Endothelial cell of umbilical vein (primary cell): ENCODE measurements at regions not wholly inside any gene's neighbourhood (a gene's known extent, or its start where the extent isn't known, plus 50 kb on each side); places are given as distances from the start of the nearest gene placed in this dataset.

ENCODE experiments used
- BruUV-seq: library from RNA; stranded (reverse); fragments of 400-500 nt; replicated peaks from 2 replicates; lab custom pipeline; 2021; lab: Mats Ljungman, UMichigan
- CTCF ChIA-PET: fragments of 300-600, 350-600 bp; sonication (Branson Sonifier 250); formaldehyde crosslinking; loops from one replicate; lab custom pipeline; 2021; ENCODE audit warnings: antibody characterized with exemption, inconsistent platforms; lab: Charles Lee
- POLR2A ChIA-PET: fragments of 300-600, 350-600 bp; sonication (Branson Sonifier 250); formaldehyde crosslinking; loops from one replicate; lab custom pipeline; 2021; ENCODE audit warnings: antibody characterized with exemption, inconsistent platforms; lab: Charles Lee
- DNase-seq: peaks from one replicate; pipeline ENCODE4 v3.0.0-alpha.2; 2011; ENCODE audit warnings: low read depth, low spot score
- FAIRE-seq: peaks from 2 replicates; lab custom pipeline; 2011; peaks lifted over from hg19 to GRCh38; lab: Jason Lieb, UNC
- H2AFZ ChIP-seq: 2 replicates; pipeline ENCODE4 v1.6.0; 2012; ENCODE audit warnings: low read depth, low read length, control low read depth, inconsistent platforms
- H3K27ac ChIP-seq: 2 replicates; pipeline ENCODE4 v1.5.1; 2011; ENCODE audit warnings: low read depth, mild to moderate bottlenecking, control low read depth, low read length, moderate library complexity; ENCODE audit not compliant: insufficient read depth
- H3K27me3 ChIP-seq, 2 experiments: 2 replicates each; pipeline versions ENCODE4 v1.6.0 to v1.6.1; 2011; ENCODE audit warnings: low read length in 2 of 2, mixed read lengths in 1 of 2; ENCODE audit not compliant: control insufficient read depth in 2 of 2, insufficient read depth in 2 of 2
- H3K36me3 ChIP-seq, 2 experiments: 2 replicates in 1 of 2; 3 replicates in 1 of 2; pipeline ENCODE4 v1.5.1; 2011; ENCODE audit warnings: low read length in 2 of 2, mild to moderate bottlenecking in 1 of 2, moderate library complexity in 1 of 2; ENCODE audit not compliant: control insufficient read depth in 2 of 2, insufficient read depth in 2 of 2; ENCODE audit errors: extremely low read depth in 1 of 2
- H3K4me1 ChIP-seq: 3 replicates; pipeline ENCODE4 v1.5.1; 2011; ENCODE audit warnings: mild to moderate bottlenecking, low read length; ENCODE audit not compliant: control insufficient read depth, insufficient read depth; ENCODE audit errors: extremely low read depth
- H3K4me2 ChIP-seq: 2 replicates; pipeline ENCODE4 v1.6.1; 2011; ENCODE audit warnings: low read length, control low read depth, mixed read lengths; ENCODE audit not compliant: insufficient read depth
- H3K4me3 ChIP-seq, 3 experiments: fragments of 200-600 bp in 1 of 3; sonication (generic), shearing (Covaris generic) in 1 of 3; replicated peaks in 1 of 3; 2 replicates each; pipeline ENCODE4 v1.5.1; 2011 to 2016; ENCODE audit warnings: control low read depth in 3 of 3, low read length in 3 of 3, mild to moderate bottlenecking in 2 of 3, inconsistent platforms in 1 of 3, low read depth in 1 of 3, moderate library complexity in 1 of 3; ENCODE audit not compliant: insufficient read depth in 1 of 3
- H3K79me2 ChIP-seq: 2 replicates; pipeline ENCODE4 v1.6.0; 2012; ENCODE audit warnings: low read length, inconsistent platforms; ENCODE audit not compliant: control insufficient read depth, insufficient read depth
- H3K9ac ChIP-seq: replicated peaks from 2 replicates; pipeline ENCODE3; 2011; ENCODE audit warnings: low read length, control low read depth; ENCODE audit not compliant: insufficient read depth; ENCODE audit errors: extremely low read depth
- H3K9me1 ChIP-seq: replicated peaks from 3 replicates; pipeline ENCODE4 v1.6.0; 2011; ENCODE audit warnings: mild to moderate bottlenecking, low read length; ENCODE audit not compliant: control insufficient read depth, insufficient read depth; ENCODE audit errors: extremely low read depth
- H3K9me3 ChIP-seq: replicated peaks from 2 replicates; pipeline ENCODE4 v1.5.1; 2012; ENCODE audit warnings: low read length, inconsistent platforms; ENCODE audit not compliant: control insufficient read depth, insufficient read depth
- H4K20me1 ChIP-seq: replicated peaks from 2 replicates; pipeline ENCODE3; 2011; ENCODE audit warnings: mild to moderate bottlenecking, low read length; ENCODE audit not compliant: control insufficient read depth, insufficient read depth; ENCODE audit errors: extremely low read depth
- EZH2 ChIP-seq: IDR thresholded peaks from 2 replicates; pipeline ENCODE4 v1.6.1; 2012; ENCODE audit warnings: borderline replicate concordance, low read depth, mild to moderate bottlenecking, moderate library complexity, low read length, inconsistent platforms; ENCODE audit not compliant: severe bottlenecking
- FOS ChIP-seq: IDR thresholded peaks from 2 replicates; pipeline ENCODE4 v1.6.1; 2011; ENCODE audit warnings: mild to moderate bottlenecking, low read length, moderate library complexity, borderline replicate concordance; ENCODE audit not compliant: insufficient read depth
- GATA2 ChIP-seq: IDR thresholded peaks from 2 replicates; pipeline ENCODE4 v1.7.0; 2011; ENCODE audit warnings: low read depth, mild to moderate bottlenecking, moderate library complexity, mixed read lengths, low read length; ENCODE audit not compliant: insufficient read length, insufficient read depth
- JUN ChIP-seq: IDR thresholded peaks from 2 replicates; pipeline ENCODE4 v1.6.1; 2011; ENCODE audit warnings: borderline replicate concordance, low read depth; ENCODE audit not compliant: insufficient read length, insufficient read depth
- MYC ChIP-seq: IDR thresholded peaks from one replicate; pipeline ENCODE4 v1.6.1; 2011; ENCODE audit warnings: mild to moderate bottlenecking, low read depth, low read length
- POLR2A ChIP-seq: IDR thresholded peaks from 2 replicates; pipeline ENCODE4 v1.6.1; 2012; ENCODE audit warnings: low read depth, mild to moderate bottlenecking, control low read depth, low read length
- POLR2AphosphoS5 ChIP-seq: IDR thresholded peaks from 2 replicates; pipeline ENCODE4 v1.6.1; 2012; ENCODE audit warnings: low read depth, mild to moderate bottlenecking, control low read depth, low read length, moderate library complexity; ENCODE audit not compliant: insufficient read depth
- dilution Hi-C: fragments of 300-500 bp; cut with MboI; formaldehyde crosslinking; loops from one replicate; pipeline ENCODE4 v1.15.0; 2019; ENCODE audit warnings: low sequenced_read_pairs; ENCODE audit not compliant: extremely low pct_ligation_motif_present
- intact Hi-C: fragments of 100-400 bp; cut with micrococcal nuclease; formaldehyde crosslinking; loops from one replicate; pipeline ENCODE4 v1.10.0; 2022
- TF ChIP-seq, protein P1 (sequence below), 2 donors: IDR thresholded peaks; 1 replicate in 1 of 2; 2 replicates in 1 of 2; pipeline ENCODE4 v1.5.1; 2011; ENCODE audit warnings: low read length in 2 of 2, mild to moderate bottlenecking in 2 of 2, moderate library complexity in 2 of 2, control low read depth in 1 of 2, inconsistent platforms in 1 of 2, low read depth in 1 of 2; ENCODE audit not compliant: insufficient read depth in 1 of 2; ENCODE audit errors: extremely low read depth in 1 of 2
- TF ChIP-seq, protein P2 (sequence below): IDR thresholded peaks from 2 replicates; pipeline ENCODE4 v1.6.1; 2011; ENCODE audit not compliant: insufficient read depth, insufficient read length

DNA sequence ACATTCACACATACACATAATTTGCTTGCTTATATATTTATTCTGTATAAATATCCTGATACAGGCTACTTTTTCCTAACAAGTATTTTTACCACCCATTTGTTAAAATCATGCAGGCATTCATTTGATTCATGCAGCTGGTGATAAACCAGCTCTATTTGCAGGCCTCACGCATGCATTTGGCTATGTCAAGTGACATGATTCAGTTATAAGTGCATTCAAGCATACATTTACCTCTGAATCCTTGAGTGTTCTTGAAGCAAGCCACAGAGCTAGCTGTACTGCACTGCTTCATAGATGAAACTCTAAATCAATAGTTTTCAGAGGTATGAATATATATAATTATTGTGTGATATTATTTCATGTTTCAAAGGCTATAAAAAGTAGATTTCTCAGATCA lies 544.0 kb upstream of the AGA start:
- no peak overlapping the region for H3K4me3 ChIP-seq
- no peaks in the 10 kb centered on the region for H3K27me3 ChIP-seq
- peaks cover 2% of the 10 kb centered on the region for H3K9me3 ChIP-seq
- dilution Hi-C loops (no loop called here), intact Hi-C loops (no loop called here)
- H3K9ac ChIP-seq, result no peak overlapping the region
- H3K79me2 ChIP-seq, result no peaks in the 10 kb centered on the region
- ChIA-PET POLR2A (no interaction called here), CTCF (no interaction called here)
- BruUV-seq, result no TSS peak
- H3K4me2 ChIP-seq, result no peak overlapping the region
- no peaks in the 10 kb centered on the region for H4K20me1 ChIP-seq
- no peak overlapping the region for H3K27ac ChIP-seq
- TF ChIP-seq POLR2AphosphoS5 (no peak), POLR2A (no peak), JUN (no peak), MYC (no peak), EZH2 (no peak), FOS (no peak), GATA2 (no peak)
- TF ChIP-seq, protein P1, sequence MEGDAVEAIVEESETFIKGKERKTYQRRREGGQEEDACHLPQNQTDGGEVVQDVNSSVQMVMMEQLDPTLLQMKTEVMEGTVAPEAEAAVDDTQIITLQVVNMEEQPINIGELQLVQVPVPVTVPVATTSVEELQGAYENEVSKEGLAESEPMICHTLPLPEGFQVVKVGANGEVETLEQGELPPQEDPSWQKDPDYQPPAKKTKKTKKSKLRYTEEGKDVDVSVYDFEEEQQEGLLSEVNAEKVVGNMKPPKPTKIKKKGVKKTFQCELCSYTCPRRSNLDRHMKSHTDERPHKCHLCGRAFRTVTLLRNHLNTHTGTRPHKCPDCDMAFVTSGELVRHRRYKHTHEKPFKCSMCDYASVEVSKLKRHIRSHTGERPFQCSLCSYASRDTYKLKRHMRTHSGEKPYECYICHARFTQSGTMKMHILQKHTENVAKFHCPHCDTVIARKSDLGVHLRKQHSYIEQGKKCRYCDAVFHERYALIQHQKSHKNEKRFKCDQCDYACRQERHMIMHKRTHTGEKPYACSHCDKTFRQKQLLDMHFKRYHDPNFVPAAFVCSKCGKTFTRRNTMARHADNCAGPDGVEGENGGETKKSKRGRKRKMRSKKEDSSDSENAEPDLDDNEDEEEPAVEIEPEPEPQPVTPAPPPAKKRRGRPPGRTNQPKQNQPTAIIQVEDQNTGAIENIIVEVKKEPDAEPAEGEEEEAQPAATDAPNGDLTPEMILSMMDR (IDR thresholded peaks at IDR 0.05; ENCODE audit: extremely low read depth in 1 of 2, insufficient read depth in 1 of 2, low read depth in 1 of 2, low read length in 2 of 2), result no peak
- TF ChIP-seq, protein P2, sequence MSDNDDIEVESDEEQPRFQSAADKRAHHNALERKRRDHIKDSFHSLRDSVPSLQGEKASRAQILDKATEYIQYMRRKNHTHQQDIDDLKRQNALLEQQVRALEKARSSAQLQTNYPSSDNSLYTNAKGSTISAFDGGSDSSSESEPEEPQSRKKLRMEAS, result no peak
- H3K4me1 ChIP-seq, result no peaks in the 10 kb centered on the region
- H3K9me1 ChIP-seq, result no peaks in the 10 kb centered on the region
- H3K36me3 ChIP-seq, result no peaks in the 10 kb centered on the region
- DNase-seq (no peak), FAIRE-seq (no peak)
- H2AFZ ChIP-seq, result no peak overlapping the region
